ENCODE measurements at regions not wholly inside any gene's neighbourhood (a gene's known extent, or its start where the extent isn't known, plus 50 kb on each side); places are given as distances from the start of the nearest gene placed in this dataset.

DNA sequence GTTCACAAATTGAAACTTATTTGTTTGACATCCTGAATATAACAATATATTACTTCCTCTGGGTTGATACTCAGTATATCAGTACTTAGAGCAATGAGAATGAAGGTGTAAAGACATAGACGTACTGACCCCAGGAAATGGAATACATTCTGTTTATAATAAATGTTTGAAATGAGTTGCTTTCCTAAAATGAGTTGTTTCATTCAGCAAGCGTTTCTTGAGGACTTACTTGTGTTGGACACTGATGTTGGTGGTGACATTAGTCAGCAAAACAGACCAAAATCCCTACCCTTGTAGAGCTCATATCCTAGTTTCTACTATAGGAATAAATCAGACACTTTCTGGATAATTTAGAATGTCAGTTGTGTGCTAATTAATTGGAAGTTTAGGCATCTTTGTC is 184.3 kb downstream of the ZDHHC21 start:
- TF ChIP-seq, protein P1, sequence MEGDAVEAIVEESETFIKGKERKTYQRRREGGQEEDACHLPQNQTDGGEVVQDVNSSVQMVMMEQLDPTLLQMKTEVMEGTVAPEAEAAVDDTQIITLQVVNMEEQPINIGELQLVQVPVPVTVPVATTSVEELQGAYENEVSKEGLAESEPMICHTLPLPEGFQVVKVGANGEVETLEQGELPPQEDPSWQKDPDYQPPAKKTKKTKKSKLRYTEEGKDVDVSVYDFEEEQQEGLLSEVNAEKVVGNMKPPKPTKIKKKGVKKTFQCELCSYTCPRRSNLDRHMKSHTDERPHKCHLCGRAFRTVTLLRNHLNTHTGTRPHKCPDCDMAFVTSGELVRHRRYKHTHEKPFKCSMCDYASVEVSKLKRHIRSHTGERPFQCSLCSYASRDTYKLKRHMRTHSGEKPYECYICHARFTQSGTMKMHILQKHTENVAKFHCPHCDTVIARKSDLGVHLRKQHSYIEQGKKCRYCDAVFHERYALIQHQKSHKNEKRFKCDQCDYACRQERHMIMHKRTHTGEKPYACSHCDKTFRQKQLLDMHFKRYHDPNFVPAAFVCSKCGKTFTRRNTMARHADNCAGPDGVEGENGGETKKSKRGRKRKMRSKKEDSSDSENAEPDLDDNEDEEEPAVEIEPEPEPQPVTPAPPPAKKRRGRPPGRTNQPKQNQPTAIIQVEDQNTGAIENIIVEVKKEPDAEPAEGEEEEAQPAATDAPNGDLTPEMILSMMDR (conservative IDR thresholded peaks at IDR 0.05; ENCODE audit: low read depth in 2 of 2) = no peak
- TF ChIP-seq JUNB (IDR thresholded peaks at IDR 0.05; ENCODE audit: unreplicated experiment) (no peak), EZH2 (IDR thresholded peaks at IDR 0.05; ENCODE audit: low read depth, unreplicated experiment) (no peak), STAT1 (IDR thresholded peaks at IDR 0.05; ENCODE audit: unreplicated experiment) (no peak), POLR2AphosphoS5 (IDR thresholded peaks at IDR 0.05; ENCODE audit: low read depth) (no peak), NANOG (IDR thresholded peaks at IDR 0.05; ENCODE audit: borderline replicate concordance) (no peak), CREB1 (CRISPR knock-in tag; IDR thresholded peaks at IDR 0.05; ENCODE audit: low read depth) (no peak), EZH2phosphoT487 (IDR thresholded peaks at IDR 0.05; ENCODE audit: unreplicated experiment) (no peak), ZNF331 (CRISPR knock-in tag; IDR thresholded peaks at IDR 0.05; ENCODE audit: low read depth) (no peak)
- TF ChIP-seq, protein P2, sequence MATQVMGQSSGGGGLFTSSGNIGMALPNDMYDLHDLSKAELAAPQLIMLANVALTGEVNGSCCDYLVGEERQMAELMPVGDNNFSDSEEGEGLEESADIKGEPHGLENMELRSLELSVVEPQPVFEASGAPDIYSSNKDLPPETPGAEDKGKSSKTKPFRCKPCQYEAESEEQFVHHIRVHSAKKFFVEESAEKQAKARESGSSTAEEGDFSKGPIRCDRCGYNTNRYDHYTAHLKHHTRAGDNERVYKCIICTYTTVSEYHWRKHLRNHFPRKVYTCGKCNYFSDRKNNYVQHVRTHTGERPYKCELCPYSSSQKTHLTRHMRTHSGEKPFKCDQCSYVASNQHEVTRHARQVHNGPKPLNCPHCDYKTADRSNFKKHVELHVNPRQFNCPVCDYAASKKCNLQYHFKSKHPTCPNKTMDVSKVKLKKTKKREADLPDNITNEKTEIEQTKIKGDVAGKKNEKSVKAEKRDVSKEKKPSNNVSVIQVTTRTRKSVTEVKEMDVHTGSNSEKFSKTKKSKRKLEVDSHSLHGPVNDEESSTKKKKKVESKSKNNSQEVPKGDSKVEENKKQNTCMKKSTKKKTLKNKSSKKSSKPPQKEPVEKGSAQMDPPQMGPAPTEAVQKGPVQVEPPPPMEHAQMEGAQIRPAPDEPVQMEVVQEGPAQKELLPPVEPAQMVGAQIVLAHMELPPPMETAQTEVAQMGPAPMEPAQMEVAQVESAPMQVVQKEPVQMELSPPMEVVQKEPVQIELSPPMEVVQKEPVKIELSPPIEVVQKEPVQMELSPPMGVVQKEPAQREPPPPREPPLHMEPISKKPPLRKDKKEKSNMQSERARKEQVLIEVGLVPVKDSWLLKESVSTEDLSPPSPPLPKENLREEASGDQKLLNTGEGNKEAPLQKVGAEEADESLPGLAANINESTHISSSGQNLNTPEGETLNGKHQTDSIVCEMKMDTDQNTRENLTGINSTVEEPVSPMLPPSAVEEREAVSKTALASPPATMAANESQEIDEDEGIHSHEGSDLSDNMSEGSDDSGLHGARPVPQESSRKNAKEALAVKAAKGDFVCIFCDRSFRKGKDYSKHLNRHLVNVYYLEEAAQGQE (IDR thresholded peaks at IDR 0.05; ENCODE audit: unreplicated experiment) = no peak
- TF ChIP-seq, protein P3, sequence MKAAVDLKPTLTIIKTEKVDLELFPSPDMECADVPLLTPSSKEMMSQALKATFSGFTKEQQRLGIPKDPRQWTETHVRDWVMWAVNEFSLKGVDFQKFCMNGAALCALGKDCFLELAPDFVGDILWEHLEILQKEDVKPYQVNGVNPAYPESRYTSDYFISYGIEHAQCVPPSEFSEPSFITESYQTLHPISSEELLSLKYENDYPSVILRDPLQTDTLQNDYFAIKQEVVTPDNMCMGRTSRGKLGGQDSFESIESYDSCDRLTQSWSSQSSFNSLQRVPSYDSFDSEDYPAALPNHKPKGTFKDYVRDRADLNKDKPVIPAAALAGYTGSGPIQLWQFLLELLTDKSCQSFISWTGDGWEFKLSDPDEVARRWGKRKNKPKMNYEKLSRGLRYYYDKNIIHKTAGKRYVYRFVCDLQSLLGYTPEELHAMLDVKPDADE (IDR thresholded peaks at IDR 0.05) = no peak
- TF ChIP-seq, protein P4, sequence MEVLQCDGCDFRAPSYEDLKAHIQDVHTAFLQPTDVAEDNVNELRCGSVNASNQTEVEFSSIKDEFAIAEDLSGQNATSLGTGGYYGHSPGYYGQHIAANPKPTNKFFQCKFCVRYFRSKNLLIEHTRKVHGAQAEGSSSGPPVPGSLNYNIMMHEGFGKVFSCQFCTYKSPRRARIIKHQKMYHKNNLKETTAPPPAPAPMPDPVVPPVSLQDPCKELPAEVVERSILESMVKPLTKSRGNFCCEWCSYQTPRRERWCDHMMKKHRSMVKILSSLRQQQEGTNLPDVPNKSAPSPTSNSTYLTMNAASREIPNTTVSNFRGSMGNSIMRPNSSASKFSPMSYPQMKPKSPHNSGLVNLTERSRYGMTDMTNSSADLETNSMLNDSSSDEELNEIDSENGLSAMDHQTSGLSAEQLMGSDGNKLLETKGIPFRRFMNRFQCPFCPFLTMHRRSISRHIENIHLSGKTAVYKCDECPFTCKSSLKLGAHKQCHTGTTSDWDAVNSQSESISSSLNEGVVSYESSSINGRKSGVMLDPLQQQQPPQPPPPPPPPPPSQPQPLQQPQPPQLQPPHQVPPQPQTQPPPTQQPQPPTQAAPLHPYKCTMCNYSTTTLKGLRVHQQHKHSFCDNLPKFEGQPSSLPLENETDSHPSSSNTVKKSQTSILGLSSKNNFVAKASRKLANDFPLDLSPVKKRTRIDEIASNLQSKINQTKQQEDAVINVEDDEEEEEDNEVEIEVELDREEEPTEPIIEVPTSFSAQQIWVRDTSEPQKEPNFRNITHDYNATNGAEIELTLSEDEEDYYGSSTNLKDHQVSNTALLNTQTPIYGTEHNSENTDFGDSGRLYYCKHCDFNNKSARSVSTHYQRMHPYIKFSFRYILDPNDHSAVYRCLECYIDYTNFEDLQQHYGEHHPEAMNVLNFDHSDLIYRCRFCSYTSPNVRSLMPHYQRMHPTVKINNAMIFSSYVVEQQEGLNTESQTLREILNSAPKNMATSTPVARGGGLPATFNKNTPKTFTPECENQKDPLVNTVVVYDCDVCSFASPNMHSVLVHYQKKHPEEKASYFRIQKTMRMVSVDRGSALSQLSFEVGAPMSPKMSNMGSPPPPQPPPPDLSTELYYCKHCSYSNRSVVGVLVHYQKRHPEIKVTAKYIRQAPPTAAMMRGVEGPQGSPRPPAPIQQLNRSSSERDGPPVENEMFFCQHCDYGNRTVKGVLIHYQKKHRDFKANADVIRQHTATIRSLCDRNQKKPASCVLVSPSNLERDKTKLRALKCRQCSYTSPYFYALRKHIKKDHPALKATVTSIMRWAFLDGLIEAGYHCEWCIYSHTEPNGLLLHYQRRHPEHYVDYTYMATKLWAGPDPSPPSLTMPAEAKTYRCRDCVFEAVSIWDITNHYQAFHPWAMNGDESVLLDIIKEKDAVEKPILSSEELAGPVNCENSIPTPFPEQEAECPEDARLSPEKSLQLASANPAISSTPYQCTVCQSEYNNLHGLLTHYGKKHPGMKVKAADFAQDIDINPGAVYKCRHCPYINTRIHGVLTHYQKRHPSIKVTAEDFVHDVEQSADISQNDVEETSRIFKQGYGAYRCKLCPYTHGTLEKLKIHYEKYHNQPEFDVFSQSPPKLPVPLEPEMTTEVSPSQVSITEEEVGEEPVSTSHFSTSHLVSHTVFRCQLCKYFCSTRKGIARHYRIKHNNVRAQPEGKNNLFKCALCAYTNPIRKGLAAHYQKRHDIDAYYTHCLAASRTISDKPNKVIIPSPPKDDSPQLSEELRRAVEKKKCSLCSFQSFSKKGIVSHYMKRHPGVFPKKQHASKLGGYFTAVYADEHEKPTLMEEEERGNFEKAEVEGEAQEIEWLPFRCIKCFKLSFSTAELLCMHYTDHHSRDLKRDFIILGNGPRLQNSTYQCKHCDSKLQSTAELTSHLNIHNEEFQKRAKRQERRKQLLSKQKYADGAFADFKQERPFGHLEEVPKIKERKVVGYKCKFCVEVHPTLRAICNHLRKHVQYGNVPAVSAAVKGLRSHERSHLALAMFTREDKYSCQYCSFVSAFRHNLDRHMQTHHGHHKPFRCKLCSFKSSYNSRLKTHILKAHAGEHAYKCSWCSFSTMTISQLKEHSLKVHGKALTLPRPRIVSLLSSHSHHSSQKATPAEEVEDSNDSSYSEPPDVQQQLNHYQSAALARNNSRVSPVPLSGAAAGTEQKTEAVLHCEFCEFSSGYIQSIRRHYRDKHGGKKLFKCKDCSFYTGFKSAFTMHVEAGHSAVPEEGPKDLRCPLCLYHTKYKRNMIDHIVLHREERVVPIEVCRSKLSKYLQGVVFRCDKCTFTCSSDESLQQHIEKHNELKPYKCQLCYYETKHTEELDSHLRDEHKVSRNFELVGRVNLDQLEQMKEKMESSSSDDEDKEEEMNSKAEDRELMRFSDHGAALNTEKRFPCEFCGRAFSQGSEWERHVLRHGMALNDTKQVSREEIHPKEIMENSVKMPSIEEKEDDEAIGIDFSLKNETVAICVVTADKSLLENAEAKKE (CRISPR knock-in tag; IDR thresholded peaks at IDR 0.05) = no peak
